ENCODE measurements at regions not wholly inside any gene's neighbourhood (a gene's known extent, or its start where the extent isn't known, plus 50 kb on each side); places are given as distances from the start of the nearest gene placed in this dataset.
"Not testable (repeated sequence)": the region's sequence is repeated elsewhere in the genome, so short reads cannot be mapped to it uniquely, and the experiment has no call there.

DNA sequence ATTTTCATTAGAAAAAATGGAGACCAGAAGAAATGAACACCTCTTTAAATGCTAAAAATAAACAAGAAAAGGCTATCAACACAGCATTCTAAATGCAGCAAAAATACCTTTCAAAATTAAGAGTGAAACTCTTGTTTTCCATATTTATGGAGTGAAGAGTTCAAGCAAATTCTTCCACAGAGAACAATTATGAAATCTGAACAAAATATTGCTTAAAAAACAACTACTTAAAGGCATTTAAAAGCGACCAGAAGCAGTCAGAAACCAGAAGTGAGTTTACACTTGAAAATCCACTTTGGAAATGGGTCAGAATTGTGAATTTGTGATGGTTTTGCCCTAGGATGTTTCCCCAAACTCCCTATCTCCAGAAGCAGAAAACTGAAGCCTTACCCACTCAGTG, 60.9 kb upstream of the KCNH1 start:
- Histone ChIP-seq H3K4me3 (replicated peaks in 1 of 3; ENCODE audit: insufficient read depth in 1 of 3, low read depth in 1 of 3, low read length in 3 of 3) (no peak overlapping the region), H3K4me1 (ENCODE audit: control insufficient read depth, extremely low read depth, insufficient read depth, low read length) (no peaks in the 10 kb centered on the region), H3K79me2 (ENCODE audit: control insufficient read depth, insufficient read depth, low read length) (no peaks in the 10 kb centered on the region), H3K9ac (replicated peaks; ENCODE audit: extremely low read depth, insufficient read depth, low read length) (no peak overlapping the region), H3K27me3 (ENCODE audit: control insufficient read depth in 2 of 2, insufficient read depth in 2 of 2, low read length in 2 of 2) (no peaks in the 10 kb centered on the region), H3K9me3 (replicated peaks; ENCODE audit: control insufficient read depth, insufficient read depth, low read length) (no peaks in the 10 kb centered on the region), H2AFZ (ENCODE audit: low read depth, low read length) (no peak overlapping the region), H3K4me2 (ENCODE audit: insufficient read depth, low read length) (no peak overlapping the region), H3K27ac (ENCODE audit: insufficient read depth, low read depth, low read length) (no peak overlapping the region), H4K20me1 (replicated peaks; ENCODE audit: control insufficient read depth, extremely low read depth, insufficient read depth, low read length) (no peaks in the 10 kb centered on the region), H3K9me1 (replicated peaks; ENCODE audit: control insufficient read depth, extremely low read depth, insufficient read depth, low read length) (no peaks in the 10 kb centered on the region), H3K36me3 (ENCODE audit: control insufficient read depth in 2 of 2, extremely low read depth in 1 of 2, insufficient read depth in 2 of 2, low read length in 2 of 2) (no peaks in the 10 kb centered on the region)
- POLR2A ChIA-PET = no interaction called here
- no peak for DNase-seq (ENCODE audit: low read depth, low spot score)
- CTCF ChIA-PET = no interaction called here
- dilution Hi-C loops (cut with MboI; ENCODE audit: extremely low pct_ligation_motif_present, low sequenced_read_pairs) (no loop called here), intact Hi-C loops (cut with micrococcal nuclease) (no loop called here)
- BruUV-seq (replicated peaks) = no TSS peak
- no peak for FAIRE-seq
- TF ChIP-seq POLR2AphosphoS5 (IDR thresholded peaks at IDR 0.05; ENCODE audit: insufficient read depth, low read depth, low read length) (no peak), GATA2 (IDR thresholded peaks at IDR 0.05; ENCODE audit: insufficient read depth, insufficient read length, low read depth, low read length) (no peak)

GRCh38 chr1:211192227-211192626, 58.3 kb upstream of the KCNH1 start:
- Histone ChIP-seq H3K4me1 (ENCODE audit: control insufficient read depth, extremely low read depth, insufficient read depth, low read length) (no peaks in the 10 kb centered on the region), H3K4me3 (replicated peaks in 1 of 3; ENCODE audit: insufficient read depth in 1 of 3, low read depth in 1 of 3, low read length in 3 of 3) (no peak overlapping the region), H2AFZ (ENCODE audit: low read depth, low read length) (no peak overlapping the region), H4K20me1 (replicated peaks; ENCODE audit: control insufficient read depth, extremely low read depth, insufficient read depth, low read length) (no peaks in the 10 kb centered on the region), H3K36me3 (ENCODE audit: control insufficient read depth in 2 of 2, extremely low read depth in 1 of 2, insufficient read depth in 2 of 2, low read length in 2 of 2) (no peaks in the 10 kb centered on the region), H3K27me3 (ENCODE audit: control insufficient read depth in 2 of 2, insufficient read depth in 2 of 2, low read length in 2 of 2) (no peaks in the 10 kb centered on the region), H3K27ac (ENCODE audit: insufficient read depth, low read depth, low read length) (no peak overlapping the region), H3K9ac (replicated peaks; ENCODE audit: extremely low read depth, insufficient read depth, low read length) (no peak overlapping the region), H3K9me3 (replicated peaks; ENCODE audit: control insufficient read depth, insufficient read depth, low read length) (no peaks in the 10 kb centered on the region), H3K4me2 (ENCODE audit: insufficient read depth, low read length) (no peak overlapping the region), H3K9me1 (replicated peaks; ENCODE audit: control insufficient read depth, extremely low read depth, insufficient read depth, low read length) (no peaks in the 10 kb centered on the region), H3K79me2 (ENCODE audit: control insufficient read depth, insufficient read depth, low read length) (no peaks in the 10 kb centered on the region)
- intact Hi-C loops (cut with micrococcal nuclease) (no loop called here), dilution Hi-C loops (cut with MboI; ENCODE audit: extremely low pct_ligation_motif_present, low sequenced_read_pairs) (no loop called here)
- TF ChIP-seq CTCF (IDR thresholded peaks at IDR 0.05; ENCODE audit: extremely low read depth in 1 of 2, insufficient read depth in 1 of 2, low read depth in 1 of 2, low read length in 2 of 2) (no peak), POLR2AphosphoS5 (IDR thresholded peaks at IDR 0.05; ENCODE audit: insufficient read depth, low read depth, low read length) (no peak), EZH2 (IDR thresholded peaks at IDR 0.05; ENCODE audit: borderline replicate concordance, low read depth, low read length, severe bottlenecking) (no peak), FOS (IDR thresholded peaks at IDR 0.05; ENCODE audit: borderline replicate concordance, insufficient read depth, low read length) (no peak), POLR2A (IDR thresholded peaks at IDR 0.05; ENCODE audit: low read depth, low read length) (no peak), JUN (IDR thresholded peaks at IDR 0.05; ENCODE audit: borderline replicate concordance, insufficient read depth, insufficient read length, low read depth) (no peak), MYC (IDR thresholded peaks at IDR 0.05; ENCODE audit: low read depth, low read length) (no peak), GATA2 (IDR thresholded peaks at IDR 0.05; ENCODE audit: insufficient read depth, insufficient read length, low read depth, low read length) (no peak)
- TF ChIP-seq, protein P1, sequence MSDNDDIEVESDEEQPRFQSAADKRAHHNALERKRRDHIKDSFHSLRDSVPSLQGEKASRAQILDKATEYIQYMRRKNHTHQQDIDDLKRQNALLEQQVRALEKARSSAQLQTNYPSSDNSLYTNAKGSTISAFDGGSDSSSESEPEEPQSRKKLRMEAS (IDR thresholded peaks at IDR 0.05; ENCODE audit: insufficient read depth, insufficient read length) = no peak
- DNase-seq (ENCODE audit: low read depth, low spot score) = no peak
- FAIRE-seq = no peak
- BruUV-seq (replicated peaks) = no TSS peak
- ChIA-PET CTCF (no interaction called here), POLR2A (no interaction called here)

- H3K4me2 ChIP-seq (ENCODE audit: insufficient read depth, low read length); CTCF ChIA-PET; H3K36me3 ChIP-seq (ENCODE audit: control insufficient read depth in 2 of 2, extremely low read depth in 1 of 2, insufficient read depth in 2 of 2, low read length in 2 of 2); H3K4me1 ChIP-seq (ENCODE audit: control insufficient read depth, extremely low read depth, insufficient read depth, low read length); H3K4me3 ChIP-seq (replicated peaks in 1 of 3; ENCODE audit: insufficient read depth in 1 of 3, low read depth in 1 of 3, low read length in 3 of 3); H3K9ac ChIP-seq (replicated peaks; ENCODE audit: extremely low read depth, insufficient read depth, low read length); dilution Hi-C loops (cut with MboI; ENCODE audit: extremely low pct_ligation_motif_present, low sequenced_read_pairs); H3K9me1 ChIP-seq (replicated peaks; ENCODE audit: control insufficient read depth, extremely low read depth, insufficient read depth, low read length); BruUV-seq (replicated peaks); H4K20me1 ChIP-seq (replicated peaks; ENCODE audit: control insufficient read depth, extremely low read depth, insufficient read depth, low read length); DNase-seq (ENCODE audit: low read depth, low spot score); H3K9me3 ChIP-seq (replicated peaks; ENCODE audit: control insufficient read depth, insufficient read depth, low read length); FAIRE-seq; intact Hi-C loops (cut with micrococcal nuclease); H2AFZ ChIP-seq (ENCODE audit: low read depth, low read length); H3K27me3 ChIP-seq (ENCODE audit: control insufficient read depth in 2 of 2, insufficient read depth in 2 of 2, low read length in 2 of 2); POLR2A ChIA-PET; H3K79me2 ChIP-seq (ENCODE audit: control insufficient read depth, insufficient read depth, low read length); H3K27ac ChIP-seq (ENCODE audit: insufficient read depth, low read depth, low read length): not testable (repeated sequence)
These were observed 54.8 kb upstream of the KCNH1 start for GRCh38 chr1:211188721-211189120.

Data from endothelial cell of umbilical vein (primary cell).